Left lobe of liver (tissue), 2 donors: ENCODE measurements at regions not wholly inside any gene's neighbourhood (a gene's known extent, or its start where the extent isn't known, plus 50 kb on each side); places are given as distances from the start of the nearest gene placed in this dataset.
A peak's percentile ranks its signal among the peaks of the same experiment; 100 is the strongest.
"Not testable (repeated sequence)": the region's sequence is repeated elsewhere in the genome, so short reads cannot be mapped to it uniquely, and the experiment has no call there.

Experiments
- ATAC-seq: fragments of 200-7000 bp; cut with Tn5 transposase; one replicate; pipeline ENCODE4 v1.9.1; 2020; ENCODE audit warnings: mild to moderate bottlenecking, moderate library complexity
- DNase-seq: peaks from one replicate; pipeline ENCODE4 v3.0.0-alpha.2; 2020; ENCODE audit warnings: low spot score
- donor health status: DM: no; HTN: no; CAD: no; lungs with moderate emphysema.
- donor health status: DM: no; HTN: yes; CAD: no.

- ATAC-seq (peak; percentile 69), DNase-seq (no peak)
Measured at GRCh38 chrX:139475432-139475831, 55.1 kb upstream of the F9 start.

GRCh38 chrX:139461945-139462344, 68.6 kb upstream of the F9 start:
- not testable (repeated sequence) for ATAC-seq, DNase-seq

GRCh38 chrX:139454743-139455142, 75.8 kb upstream of the F9 start:
- DNase-seq (no peak), ATAC-seq (no peak)

- DNase-seq (no peak), ATAC-seq (no peak)
Measured at GRCh38 chrX:139448996-139449395, 81.5 kb upstream of the F9 start.

- DNase-seq = no peak
- no peak for ATAC-seq
Measured at GRCh38 chrX:139446832-139447231, 83.7 kb upstream of the F9 start.

GRCh38 chrX:139429913-139430312, 100.6 kb upstream of the F9 start:
- no peak for DNase-seq

GRCh38 chrX:139423186-139423585, 107.4 kb upstream of the F9 start:
- ATAC-seq = no peak
- DNase-seq = no peak

More at GRCh38 chrX:139429913-139430312, 100.6 kb upstream of the F9 start:
- peak; percentile 59 for ATAC-seq

- DNase-seq, ATAC-seq: not testable (repeated sequence)
Measured at GRCh38 chrX:139398258-139398657, 132.3 kb upstream of the F9 start.

- DNase-seq (no peak), ATAC-seq (no peak)
Measured at GRCh38 chrX:139388254-139388653, 142.3 kb upstream of the F9 start.

- no peak for ATAC-seq
- no peak for DNase-seq
Measured at GRCh38 chrX:139382529-139382928, 148.0 kb upstream of the F9 start.

- not testable (repeated sequence) for DNase-seq, ATAC-seq
Measured at GRCh38 chrX:139376547-139376946, 154.0 kb upstream of the F9 start.

GRCh38 chrX:139360356-139360755, 170.2 kb upstream of the F9 start:
- no peak for ATAC-seq
- DNase-seq = no peak

GRCh38 chrX:139342594-139342991, 187.9 kb upstream of the F9 start:
- not testable (repeated sequence) for ATAC-seq, DNase-seq

GRCh38 chrX:139341855-139342593, 188.5 kb upstream of the F9 start:
- not testable (repeated sequence) for ATAC-seq, DNase-seq

GRCh38 chrX:139332441-139332840, 198.1 kb upstream of the F9 start:
- ATAC-seq = no peak
- DNase-seq = no peak

- ATAC-seq (no peak), DNase-seq (no peak)
Measured at GRCh38 chrX:139327355-139327754, 203.2 kb upstream of the F9 start.

GRCh38 chrX:139324756-139325155, 205.8 kb upstream of the F9 start:
- no peak for DNase-seq

GRCh38 chrX:139320661-139321354, 209.7 kb upstream of the F9 start:
- not testable (repeated sequence) for DNase-seq, ATAC-seq

More at GRCh38 chrX:139324756-139325155, 205.8 kb upstream of the F9 start:
- no peak for ATAC-seq

GRCh38 chrX:139306675-139307074, 223.9 kb upstream of the F9 start:
- not testable (repeated sequence) for DNase-seq, ATAC-seq

GRCh38 chrX:139304471-139304870, 226.1 kb upstream of the F9 start:
- ATAC-seq (no peak), DNase-seq (no peak)

GRCh38 chrX:139299309-139299708, 231.2 kb upstream of the F9 start:
- ATAC-seq = no peak
- no peak for DNase-seq

GRCh38 chrX:139298437-139298836, 232.1 kb upstream of the F9 start:
- DNase-seq (no peak), ATAC-seq (no peak)
